ENCODE measurements at regions not wholly inside any gene's neighbourhood (a gene's known extent, or its start where the extent isn't known, plus 50 kb on each side); places are given as distances from the start of the nearest gene placed in this dataset.

DNA sequence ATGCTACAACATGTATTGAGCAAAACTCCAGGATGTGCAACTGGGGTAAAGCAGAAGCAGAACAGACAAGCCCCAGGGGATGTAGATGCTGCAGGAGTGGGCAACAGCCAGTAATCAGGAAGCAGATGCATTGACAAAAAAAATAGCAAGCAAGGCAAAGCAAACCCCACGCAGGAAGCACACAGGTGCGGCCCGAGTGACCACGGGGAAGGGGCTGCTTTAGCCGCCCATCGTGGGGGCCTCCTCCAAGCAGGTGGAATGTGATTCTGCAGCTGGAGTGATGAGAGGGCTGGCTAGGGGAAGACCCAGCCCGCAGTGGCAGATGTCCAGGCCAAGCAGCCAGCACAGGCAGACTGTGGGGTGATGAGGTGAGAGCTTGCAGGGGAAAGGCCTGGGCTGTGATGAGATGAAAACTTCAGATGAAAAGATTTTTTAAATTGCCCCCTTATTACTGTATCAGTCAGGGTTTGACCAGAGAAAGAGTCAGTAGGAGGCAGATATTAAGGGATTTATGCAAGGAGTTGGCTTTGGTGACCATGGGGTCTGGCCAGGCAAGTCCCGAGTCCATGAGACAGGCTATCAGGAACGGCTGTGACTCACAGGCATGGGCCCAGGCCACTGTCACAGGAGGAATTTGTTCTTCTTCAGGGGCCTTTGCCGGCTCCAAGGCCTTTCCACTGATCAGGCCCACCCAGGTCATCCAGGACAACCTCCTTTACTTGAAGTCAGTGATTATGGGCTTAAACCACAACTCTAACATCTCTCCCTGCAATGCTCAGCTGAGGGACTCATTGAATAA, 207.6 kb downstream of the ANKRD60 start:
- in situ Hi-C loops (cut with HindIII; ENCODE audit: low sequenced_read_pairs) = no loop called here

DNA sequence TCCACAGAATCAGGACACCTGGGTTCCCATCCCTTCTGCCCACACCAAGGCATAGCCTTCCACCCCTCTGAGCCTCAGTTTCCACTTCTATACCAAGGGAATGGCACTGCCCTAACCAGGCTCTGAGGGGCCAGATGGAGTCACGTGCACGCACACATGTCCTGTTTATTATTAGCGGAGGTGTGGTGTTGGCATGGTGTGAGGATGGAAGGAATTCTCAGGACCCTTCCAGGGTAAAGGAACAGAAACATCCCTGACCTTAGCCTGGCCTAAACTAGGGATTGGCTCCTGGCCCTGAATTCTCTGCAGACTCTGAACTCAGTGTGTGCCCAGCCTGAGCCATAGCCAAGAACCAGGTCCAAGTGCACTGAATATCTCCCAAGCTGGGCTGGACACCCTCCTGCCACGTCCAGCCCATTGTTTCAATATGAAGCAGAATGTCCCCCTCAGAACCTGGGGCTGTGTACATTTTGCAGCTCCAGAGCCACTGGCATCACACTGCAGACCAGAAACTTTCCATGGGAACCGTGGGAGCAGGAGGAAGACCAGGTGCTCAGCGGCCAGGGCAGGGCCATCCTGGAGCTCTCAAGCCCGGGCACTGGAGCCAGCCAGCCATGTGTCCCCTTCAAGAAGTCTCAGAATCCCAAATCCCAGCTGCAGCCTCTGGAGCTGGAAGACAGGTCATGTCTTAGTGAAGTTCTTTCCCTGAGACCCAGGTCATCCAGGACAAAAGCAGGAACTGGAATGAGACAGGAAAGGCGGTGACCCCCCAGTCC, 208.4 kb downstream of the ANKRD60 start:
- in situ Hi-C loops (cut with HindIII; ENCODE audit: low sequenced_read_pairs) = no loop called here

GRCh38 chr20:58019027-58019849, 209.2 kb downstream of the ANKRD60 start:
- in situ Hi-C loops (cut with HindIII; ENCODE audit: low sequenced_read_pairs) = no loop called here

DNA sequence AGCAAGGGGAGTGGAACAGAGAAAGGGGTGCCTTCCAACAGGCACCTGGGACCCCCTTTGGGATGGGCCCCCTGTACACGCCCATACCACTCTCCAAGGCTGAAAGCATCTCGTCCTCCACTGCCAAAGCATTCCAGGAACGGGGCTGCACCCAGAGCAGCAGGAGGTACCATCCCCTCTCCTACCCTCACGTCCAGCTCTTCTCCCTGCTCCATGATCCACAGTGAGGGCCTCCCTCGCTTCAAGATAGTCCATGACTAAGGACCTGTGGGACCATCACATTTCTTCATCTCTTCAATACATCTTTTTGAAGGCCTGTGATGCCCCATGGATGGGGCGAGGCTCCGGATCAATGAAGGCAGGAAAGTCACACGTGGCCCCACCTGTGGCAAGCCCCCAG, 209.9 kb downstream of the ANKRD60 start:
- in situ Hi-C loops (cut with HindIII; ENCODE audit: low sequenced_read_pairs) = no loop called here

DNA sequence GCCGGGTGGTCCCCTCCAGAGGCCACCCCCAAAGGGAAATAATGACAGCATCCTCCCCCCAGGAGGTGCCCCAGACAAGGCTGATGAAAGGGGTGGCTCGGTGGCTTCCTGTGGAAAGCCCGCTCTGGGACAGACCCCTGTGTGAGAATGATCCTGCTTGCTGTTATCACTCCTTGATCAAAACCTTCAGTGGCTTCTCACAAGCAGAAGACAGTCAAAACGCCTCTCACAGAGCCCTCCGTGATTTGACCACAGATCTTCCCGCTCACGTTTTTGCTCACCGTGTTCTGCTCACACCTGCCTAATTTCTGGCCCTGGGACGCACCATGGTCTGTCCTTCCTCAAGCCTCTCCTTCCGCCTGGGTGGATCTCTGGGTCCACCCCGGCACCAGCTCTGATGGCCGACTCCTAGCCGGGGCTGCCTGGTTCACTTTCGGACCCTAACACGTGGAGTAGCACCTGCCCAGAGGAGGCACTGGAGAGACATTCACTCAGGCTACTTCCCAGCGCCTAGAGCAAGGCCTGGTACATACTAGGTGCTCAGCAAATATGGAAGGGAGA, 210.4 kb downstream of the ANKRD60 start:
- in situ Hi-C loops (cut with HindIII; ENCODE audit: low sequenced_read_pairs) = no loop called here

DNA sequence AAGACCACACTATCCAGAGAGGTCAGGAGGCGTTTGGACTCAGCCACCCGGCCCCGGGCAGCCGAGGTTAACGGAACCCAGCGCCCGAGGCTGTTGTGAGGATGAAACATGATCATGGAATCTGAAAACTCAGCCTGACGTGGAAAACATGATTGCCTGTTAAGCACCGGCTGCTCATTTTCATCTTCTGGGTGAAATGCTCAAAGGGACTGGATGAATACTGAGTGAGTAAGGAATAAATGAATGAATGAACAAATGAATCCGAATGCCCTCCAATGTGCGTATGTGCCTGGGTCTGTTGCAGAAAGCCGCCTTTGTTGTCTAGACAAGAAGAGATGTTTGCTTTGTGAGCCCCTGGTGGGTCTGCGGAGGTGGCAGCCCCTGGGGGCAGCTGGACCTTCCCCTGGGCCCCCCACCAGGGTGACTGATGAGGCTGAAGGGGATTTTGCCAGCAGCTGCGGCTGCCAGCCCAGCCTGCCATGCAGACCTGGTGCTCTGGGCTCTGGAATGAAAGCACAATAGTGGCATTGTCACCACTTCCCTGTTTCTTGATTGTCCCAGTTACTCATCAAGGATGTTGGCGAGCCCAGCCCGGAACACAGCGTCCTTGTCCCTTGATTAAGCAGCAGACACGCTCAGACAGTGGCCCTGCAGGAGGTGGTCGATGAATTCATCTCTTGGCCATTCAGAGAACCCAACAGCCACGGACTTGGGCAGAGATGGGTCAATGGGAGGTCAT, 211.1 kb downstream of the ANKRD60 start:
- in situ Hi-C loops (cut with HindIII; ENCODE audit: low sequenced_read_pairs) = no loop called here

DNA sequence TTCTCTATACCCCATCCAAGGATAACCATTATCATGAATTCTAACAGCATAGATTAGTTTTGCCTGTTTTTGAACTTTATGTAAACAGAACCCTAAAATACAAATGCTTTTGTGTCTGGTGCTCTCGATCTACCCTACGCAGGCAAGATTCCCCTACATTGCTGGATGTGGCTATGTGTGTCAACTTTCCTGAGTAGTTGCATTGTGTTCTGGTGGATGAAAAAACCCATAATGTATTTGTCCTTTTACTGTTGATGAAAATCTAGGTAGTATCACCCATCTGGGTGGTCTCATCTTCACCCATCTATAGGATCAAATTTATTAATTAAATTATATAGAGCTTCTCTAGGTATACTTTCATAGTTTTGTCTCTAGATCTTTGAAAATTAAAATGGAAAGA, 211.7 kb downstream of the ANKRD60 start:
- in situ Hi-C loops (cut with HindIII; ENCODE audit: low sequenced_read_pairs) = no loop called here

GRCh38 chr20:58014628-58015315, 213.7 kb downstream of the ANKRD60 start:
- in situ Hi-C loops (cut with HindIII; ENCODE audit: low sequenced_read_pairs) = no loop called here

DNA sequence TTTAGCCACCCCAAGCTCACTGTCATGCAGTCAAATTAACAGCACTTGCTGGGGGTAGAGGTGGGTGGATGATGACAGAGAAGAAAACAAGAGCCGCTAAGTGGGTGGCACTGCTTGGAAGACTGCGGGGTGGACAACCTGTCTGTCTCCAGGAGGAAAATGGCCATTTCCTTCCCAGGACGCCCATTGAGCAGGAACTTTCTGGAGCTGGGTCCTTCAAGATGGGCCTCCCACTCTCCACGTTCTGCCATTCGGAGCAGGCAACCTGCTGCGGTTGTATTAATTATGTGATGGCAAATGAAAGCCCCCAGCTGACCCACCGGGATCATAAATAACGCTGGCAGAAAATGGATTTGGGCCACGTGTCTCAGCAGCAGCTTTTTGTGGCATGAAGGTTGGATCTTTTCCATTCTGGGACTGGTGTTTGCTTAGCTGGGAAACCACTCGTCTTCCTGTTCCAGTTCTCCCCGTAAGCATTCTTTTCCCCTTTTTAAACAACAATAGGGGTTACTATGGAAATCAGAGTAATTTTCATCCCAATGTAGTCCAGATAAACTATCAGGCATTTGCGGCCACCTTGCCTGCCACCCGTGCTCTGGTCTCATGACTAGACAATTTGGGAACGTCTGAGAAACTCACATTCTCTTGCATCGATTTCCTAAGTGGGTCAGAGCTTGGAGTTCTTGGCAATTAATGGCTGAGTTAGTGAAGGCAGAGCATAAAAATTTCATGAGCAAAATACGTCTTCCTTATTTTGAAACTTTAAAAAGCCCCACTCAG, 215.5 kb downstream of the ANKRD60 start:
- in situ Hi-C loops (cut with HindIII; ENCODE audit: low sequenced_read_pairs) = no loop called here

- in situ Hi-C loops (cut with HindIII; ENCODE audit: low sequenced_read_pairs) = no loop called here
Measured at GRCh38 chr20:58011947-58012610, 216.4 kb downstream of the ANKRD60 start.

DNA sequence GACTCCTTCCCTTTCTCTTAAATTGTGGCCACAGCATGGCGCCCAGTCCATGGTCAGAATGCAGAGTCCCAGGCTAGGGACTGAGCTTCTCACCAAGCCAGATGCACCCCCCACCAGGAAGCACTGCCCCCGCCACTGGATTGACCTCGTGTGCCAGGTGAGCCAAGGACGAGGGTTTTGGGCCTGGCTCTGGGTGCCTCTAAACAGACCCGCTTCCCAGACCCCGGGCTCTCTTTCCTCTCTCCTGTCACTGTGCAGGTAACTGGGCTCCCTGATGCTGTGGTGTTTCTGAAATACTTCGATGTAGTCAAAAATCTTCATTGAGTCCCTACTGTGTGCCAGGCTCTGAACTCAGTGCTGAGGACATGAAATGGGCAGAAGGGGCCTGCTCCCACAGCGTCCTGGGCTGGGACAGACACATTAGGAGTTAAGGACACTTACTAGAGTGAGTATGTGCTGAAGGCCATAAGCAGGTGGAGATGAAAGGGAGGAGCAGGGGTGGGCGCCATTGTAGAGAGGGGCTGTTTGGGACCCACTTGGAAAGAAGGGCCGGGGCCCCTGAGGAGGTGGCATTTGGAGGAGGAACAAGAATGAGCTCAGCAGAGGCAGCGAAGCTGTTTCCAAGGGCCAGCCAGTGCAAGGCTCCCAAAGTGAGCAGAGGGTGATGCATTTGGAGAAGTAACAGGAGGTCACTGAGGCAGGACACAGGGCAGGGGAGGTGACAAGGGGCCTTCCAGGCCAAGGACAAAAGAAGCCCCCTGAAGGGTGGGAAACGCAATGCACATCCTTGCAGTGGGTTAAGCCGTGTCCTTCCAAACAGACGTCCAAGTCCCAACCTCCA, 217.1 kb downstream of the ANKRD60 start:
- in situ Hi-C loops (cut with HindIII; ENCODE audit: low sequenced_read_pairs) = no loop called here

GRCh38 chr20:58010666-58011065, 217.8 kb downstream of the ANKRD60 start:
- in situ Hi-C loops (cut with HindIII; ENCODE audit: low sequenced_read_pairs) = no loop called here

GRCh38 chr20:58010186-58010585, 218.3 kb downstream of the ANKRD60 start:
- in situ Hi-C loops (cut with HindIII; ENCODE audit: low sequenced_read_pairs) = no loop called here

- in situ Hi-C loops (cut with HindIII; ENCODE audit: low sequenced_read_pairs) = loop anchor here (10.0 kb wide), 1 partner anchor 64 kb away; no protein-coding TSS in a partner anchor
Measured at GRCh38 chr20:58008866-58009265, 219.6 kb downstream of the ANKRD60 start.

DNA sequence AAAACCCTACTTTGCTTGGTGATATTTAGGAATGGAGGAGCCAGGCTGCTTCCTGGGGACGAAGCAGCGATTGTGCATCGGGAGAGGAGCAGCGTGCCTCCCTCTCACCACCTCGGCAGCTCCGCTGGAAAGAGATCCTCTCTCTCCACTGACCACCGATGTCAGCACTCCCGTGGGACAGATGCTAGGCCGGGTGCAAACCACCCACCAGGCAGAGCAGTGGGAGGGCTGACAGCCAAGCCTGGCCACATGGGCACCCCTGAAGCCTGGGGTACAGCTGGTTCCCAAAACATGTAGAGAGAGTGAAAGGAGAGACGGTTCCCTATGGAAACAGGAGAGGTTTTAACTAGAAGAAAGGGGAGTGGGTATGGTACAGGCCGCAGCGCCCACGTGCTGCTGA, 220.0 kb downstream of the ANKRD60 start:
- in situ Hi-C loops (cut with HindIII; ENCODE audit: low sequenced_read_pairs) = loop anchor here (10.0 kb wide), 1 partner anchor 64 kb away; no protein-coding TSS in a partner anchor

DNA sequence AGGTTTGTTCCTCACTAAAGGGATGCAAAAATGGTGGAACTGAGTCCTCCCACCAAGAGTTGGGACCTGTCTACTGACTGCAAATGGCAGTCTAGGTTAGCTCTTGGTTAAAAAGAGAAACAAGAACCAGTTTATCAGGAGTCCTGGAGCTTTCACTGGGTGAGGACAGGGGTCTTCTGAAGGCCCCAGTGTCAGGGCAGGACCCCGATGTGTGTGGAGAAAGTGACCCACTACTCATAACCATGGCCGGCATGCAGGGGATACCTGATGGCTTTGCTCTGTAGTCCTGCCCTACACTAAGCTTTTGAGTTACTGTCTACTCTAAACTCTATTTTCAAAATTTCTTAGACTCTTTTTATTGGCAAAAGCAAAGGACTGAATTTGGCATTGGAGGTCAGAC, 220.5 kb downstream of the ANKRD60 start:
- in situ Hi-C loops (cut with HindIII; ENCODE audit: low sequenced_read_pairs) = loop anchor here (10.0 kb wide), 1 partner anchor 63 kb away; no protein-coding TSS in a partner anchor
